Loucy (cell line): ENCODE measurements at regions not wholly inside any gene's neighbourhood (a gene's known extent, or its start where the extent isn't known, plus 50 kb on each side); places are given as distances from the start of the nearest gene placed in this dataset.

ENCODE experiments used
- CTCF ChIP-seq: fragments of 200-600 bp; sonication (generic); conservative IDR thresholded peaks from 2 replicates; pipeline ENCODE4 v1.5.1; 2014; ENCODE audit warnings: mild to moderate bottlenecking, antibody characterized with exemption, low read length
- EZH2phosphoT487 ChIP-seq: fragments of 200-600 bp; IDR thresholded peaks from 2 replicates; pipeline ENCODE4 v1.6.1; 2018; ENCODE audit warnings: antibody characterized with exemption, mild to moderate bottlenecking, moderate library complexity, borderline replicate concordance

- TF ChIP-seq CTCF (no peak), EZH2phosphoT487 (no peak)
Measured at GRCh38 chr5:63145167-63145566, 566.5 kb downstream of the LRRC70 start.
